ENCODE measurements at regions not wholly inside any gene's neighbourhood (a gene's known extent, or its start where the extent isn't known, plus 50 kb on each side); places are given as distances from the start of the nearest gene placed in this dataset.
A peak's percentile ranks its signal among the peaks of the same experiment; 100 is the strongest.

DNA sequence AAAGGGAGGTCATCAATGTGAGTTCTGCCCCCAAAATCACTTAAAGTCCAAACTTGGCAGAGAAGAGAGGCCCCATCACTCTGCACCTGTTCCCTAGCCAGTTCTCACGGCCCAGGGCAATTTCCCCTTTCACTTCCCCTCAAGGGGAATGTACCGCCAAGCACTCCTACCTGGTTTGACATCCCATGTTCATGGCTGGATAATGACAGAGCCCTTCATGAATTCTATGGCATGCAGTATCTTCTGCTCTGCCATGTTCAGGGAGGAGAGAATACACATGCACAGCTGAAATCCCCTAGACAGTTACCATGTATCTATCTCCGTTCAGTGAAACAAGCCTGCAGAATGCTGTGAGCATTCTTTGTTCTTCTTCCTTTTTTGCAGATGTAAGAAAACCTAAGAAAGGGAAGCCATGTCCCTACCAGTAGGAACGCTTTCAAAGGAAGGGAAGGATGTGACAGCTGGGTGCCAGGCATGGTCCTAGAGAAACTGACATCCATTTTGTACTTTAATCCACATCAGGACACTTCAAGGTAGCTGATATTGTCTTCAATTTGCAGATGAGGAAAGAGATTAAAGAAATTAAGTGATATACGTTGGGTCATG is 79.8 kb upstream of the ARID1B start:
- no peak overlapping the region for H3K4me3 ChIP-seq (ENCODE audit: low read depth in 1 of 3, low read length in 3 of 3)
- H3K27ac ChIP-seq (ENCODE audit: low read depth in 1 of 3, low read length in 2 of 3): no peak overlapping the region
- WGBS, 3 donors: 72 to 76% (median 72%) methylated on average over 5 of the region's 5 CpGs
- no peaks in the 10 kb centered on the region for H3K27me3 ChIP-seq (ENCODE audit: control insufficient read depth in 3 of 3, insufficient read depth in 3 of 3, low read length in 3 of 3)
- H3K4me1 ChIP-seq (ENCODE audit: control insufficient read depth in 3 of 3, insufficient read depth in 2 of 3, low read depth in 1 of 3, low read length in 2 of 3): no peaks in the 10 kb centered on the region
- FAIRE-seq (no peak), DNase-seq (no peak)
- H3K9me3 ChIP-seq (ENCODE audit: control insufficient read depth in 2 of 2, insufficient read depth in 1 of 2, low read depth in 1 of 2, low read length in 1 of 2): no peaks in the 10 kb centered on the region
- H3K36me3 ChIP-seq (ENCODE audit: control insufficient read depth in 3 of 3, insufficient read depth in 2 of 3, low read depth in 1 of 3, low read length in 3 of 3): no peaks in the 10 kb centered on the region

DNA sequence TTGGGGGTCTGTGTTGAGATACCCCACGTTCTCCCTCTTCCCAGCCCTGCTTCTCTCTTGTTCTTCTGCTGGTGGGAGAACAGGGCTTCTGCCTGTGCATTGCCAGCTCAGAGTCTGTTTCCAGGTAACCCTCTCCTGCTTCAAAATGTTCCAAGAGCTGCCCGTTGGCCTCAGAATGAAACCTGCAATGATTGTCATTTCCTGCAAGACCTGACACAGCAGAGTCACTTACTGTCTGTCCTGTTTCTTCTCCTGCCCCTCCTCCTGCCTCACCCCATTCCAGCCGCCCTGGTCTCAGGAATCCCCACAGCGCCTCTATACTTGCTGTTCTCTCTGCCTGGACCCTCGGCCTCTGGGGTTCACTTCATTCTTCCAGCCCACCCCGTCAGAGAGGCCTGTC is 81.4 kb upstream of the ARID1B start:
- H3K4me1 ChIP-seq (ENCODE audit: control insufficient read depth in 3 of 3, insufficient read depth in 2 of 3, low read depth in 1 of 3, low read length in 2 of 3): no peaks in the 10 kb centered on the region
- no peaks in the 10 kb centered on the region for H3K9me3 ChIP-seq (ENCODE audit: control insufficient read depth in 2 of 2, insufficient read depth in 1 of 2, low read depth in 1 of 2, low read length in 1 of 2)
- FAIRE-seq (no peak), DNase-seq (no peak)
- no peaks in the 10 kb centered on the region for H3K36me3 ChIP-seq (ENCODE audit: control insufficient read depth in 3 of 3, insufficient read depth in 2 of 3, low read depth in 1 of 3, low read length in 3 of 3)
- no peak overlapping the region for H3K4me3 ChIP-seq (ENCODE audit: low read depth in 1 of 3, low read length in 3 of 3)
- H3K27me3 ChIP-seq (ENCODE audit: control insufficient read depth in 3 of 3, insufficient read depth in 3 of 3, low read length in 3 of 3): no peaks in the 10 kb centered on the region
- WGBS, 3 donors: 78 to 86% (median 85%) methylated on average over 6 of the region's 6 CpGs
- H3K27ac ChIP-seq (ENCODE audit: low read depth in 1 of 3, low read length in 2 of 3): no peak overlapping the region

DNA sequence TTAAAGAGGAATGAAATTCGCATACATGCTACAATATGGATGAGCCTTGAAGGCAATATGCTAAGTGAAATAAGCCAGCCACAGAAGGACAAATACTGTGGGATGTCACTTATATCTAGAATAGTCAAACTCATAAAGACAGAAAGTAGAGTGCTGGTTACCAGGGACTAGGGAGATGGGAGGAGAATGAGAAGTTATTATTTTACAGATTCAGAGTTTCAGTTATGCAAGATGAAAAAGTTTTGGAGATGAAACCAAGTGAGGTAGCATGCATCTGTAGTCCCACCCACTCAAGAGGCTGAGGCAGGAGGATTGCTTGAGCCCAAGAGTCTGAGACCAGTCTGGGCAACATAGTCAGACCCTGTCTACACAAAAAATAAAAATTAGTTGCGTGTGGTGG is 82.5 kb upstream of the ARID1B start:
- DNase-seq (no peak), FAIRE-seq (no peak)
- no peaks in the 10 kb centered on the region for H3K4me1 ChIP-seq (ENCODE audit: control insufficient read depth in 3 of 3, insufficient read depth in 2 of 3, low read depth in 1 of 3, low read length in 2 of 3)
- no peaks in the 10 kb centered on the region for H3K36me3 ChIP-seq (ENCODE audit: control insufficient read depth in 3 of 3, insufficient read depth in 2 of 3, low read depth in 1 of 3, low read length in 3 of 3)
- H3K9me3 ChIP-seq (ENCODE audit: control insufficient read depth in 2 of 2, insufficient read depth in 1 of 2, low read depth in 1 of 2, low read length in 1 of 2): no peaks in the 10 kb centered on the region
- no peaks in the 10 kb centered on the region for H3K27me3 ChIP-seq (ENCODE audit: control insufficient read depth in 3 of 3, insufficient read depth in 3 of 3, low read length in 3 of 3)
- no peak overlapping the region for H3K4me3 ChIP-seq (ENCODE audit: low read depth in 1 of 3, low read length in 3 of 3)
- 91 to 100% (median 99%) methylated on average over 2 of the region's 2 CpGs for WGBS, 3 donors
- H3K27ac ChIP-seq (ENCODE audit: low read depth in 1 of 3, low read length in 2 of 3): no peak overlapping the region

DNA sequence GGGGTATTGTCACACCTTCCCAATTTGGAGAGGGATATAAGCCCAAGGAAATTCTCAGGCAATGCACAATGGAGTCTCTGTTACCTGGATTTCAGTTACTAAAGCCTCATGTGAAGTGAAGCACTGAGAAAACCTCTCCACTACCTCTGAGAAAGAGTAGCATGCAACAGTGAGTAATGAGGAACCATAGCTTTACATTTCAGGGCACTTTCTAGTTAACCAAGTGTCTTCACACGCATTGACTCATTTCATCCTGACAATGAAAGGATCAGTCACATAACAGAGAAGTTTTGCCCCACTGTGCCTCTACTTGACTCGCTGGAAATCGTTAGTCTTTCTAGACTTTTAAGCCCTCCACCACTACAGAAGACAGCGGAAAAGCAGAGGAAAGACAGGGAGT is 86.2 kb upstream of the ARID1B start:
- H3K36me3 ChIP-seq (ENCODE audit: control insufficient read depth in 3 of 3, insufficient read depth in 2 of 3, low read depth in 1 of 3, low read length in 3 of 3): no peaks in the 10 kb centered on the region
- H3K27ac ChIP-seq (ENCODE audit: low read depth in 1 of 3, low read length in 2 of 3): no peak overlapping the region
- no peak for DNase-seq
- WGBS, 3 donors: 90 to 91% (median 90%) methylated on average over 4 of the region's 4 CpGs
- H3K9me3 ChIP-seq (ENCODE audit: control insufficient read depth in 2 of 2, insufficient read depth in 1 of 2, low read depth in 1 of 2, low read length in 1 of 2): no peaks in the 10 kb centered on the region
- no peaks in the 10 kb centered on the region for H3K27me3 ChIP-seq (ENCODE audit: control insufficient read depth in 3 of 3, insufficient read depth in 3 of 3, low read length in 3 of 3)
- no peak overlapping the region for H3K4me3 ChIP-seq (ENCODE audit: low read depth in 1 of 3, low read length in 3 of 3)
- H3K4me1 ChIP-seq (ENCODE audit: control insufficient read depth in 3 of 3, insufficient read depth in 2 of 3, low read depth in 1 of 3, low read length in 2 of 3): peaks cover 0 to 5% (median 0%) of the 10 kb centered on the region in 3 donors
- no peak for FAIRE-seq

DNA sequence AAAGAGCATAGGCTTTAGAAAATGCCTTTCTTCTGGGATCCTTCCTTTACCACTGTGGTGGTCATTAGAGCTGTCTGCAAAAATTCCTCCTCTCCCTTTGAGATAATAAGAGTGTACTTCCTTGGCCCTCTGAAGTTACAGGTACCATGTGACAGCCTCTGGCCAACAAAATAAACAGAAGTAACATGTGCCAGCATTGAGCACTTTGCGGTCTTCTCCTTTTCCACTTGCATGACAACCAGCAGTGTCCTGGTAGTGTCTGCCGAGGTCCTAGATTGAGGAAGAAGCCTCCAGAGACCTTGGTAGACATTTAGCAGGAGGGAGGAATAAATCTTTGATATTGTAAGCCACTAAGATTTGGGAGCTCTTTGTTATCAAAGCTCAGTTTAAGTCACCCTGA is 87.5 kb upstream of the ARID1B start:
- Histone ChIP-seq H3K9me3 (ENCODE audit: control insufficient read depth in 2 of 2, insufficient read depth in 1 of 2, low read depth in 1 of 2, low read length in 1 of 2) (no peaks in the 10 kb centered on the region), H3K27ac (ENCODE audit: low read depth in 1 of 3, low read length in 2 of 3) (no peak overlapping the region), H3K4me1 (ENCODE audit: control insufficient read depth in 3 of 3, insufficient read depth in 2 of 3, low read depth in 1 of 3, low read length in 2 of 3) (peaks cover 0 to 5% (median 0%) of the 10 kb centered on the region in 3 donors), H3K4me3 (ENCODE audit: low read depth in 1 of 3, low read length in 3 of 3) (no peak overlapping the region), H3K36me3 (ENCODE audit: control insufficient read depth in 3 of 3, insufficient read depth in 2 of 3, low read depth in 1 of 3, low read length in 3 of 3) (no peaks in the 10 kb centered on the region), H3K27me3 (ENCODE audit: control insufficient read depth in 3 of 3, insufficient read depth in 3 of 3, low read length in 3 of 3) (no peaks in the 10 kb centered on the region)
- DNase-seq (no peak), FAIRE-seq (no peak)
- WGBS, 3 donors: 91 to 94% (median 92%) methylated on average over 2 of the region's 2 CpGs

DNA sequence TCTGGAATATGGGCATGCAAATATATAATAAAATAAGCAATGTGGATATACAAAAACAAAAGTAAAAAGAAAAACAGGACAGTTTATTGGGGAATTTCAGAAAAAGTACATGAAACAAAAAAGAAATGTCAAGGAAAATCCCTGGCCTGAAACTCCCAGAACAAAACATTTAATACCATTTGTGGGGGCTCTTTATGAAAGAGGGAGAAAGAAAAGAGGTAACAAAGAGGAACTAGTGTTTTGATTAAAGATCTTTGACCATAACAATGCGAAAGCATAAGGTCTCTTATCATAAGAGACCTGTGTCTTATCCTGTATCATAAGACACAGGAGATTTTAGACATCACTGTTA is 88.6 kb upstream of the ARID1B start:
- DNase-seq: no peak
- H3K4me1 ChIP-seq (ENCODE audit: control insufficient read depth in 3 of 3, insufficient read depth in 2 of 3, low read depth in 1 of 3, low read length in 2 of 3): peaks cover 0 to 5% (median 0%) of the 10 kb centered on the region in 3 donors
- FAIRE-seq: no peak
- H3K27me3 ChIP-seq (ENCODE audit: control insufficient read depth in 3 of 3, insufficient read depth in 3 of 3, low read length in 3 of 3): no peaks in the 10 kb centered on the region
- H3K4me3 ChIP-seq (ENCODE audit: low read depth in 1 of 3, low read length in 3 of 3): no peak overlapping the region
- no peaks in the 10 kb centered on the region for H3K36me3 ChIP-seq (ENCODE audit: control insufficient read depth in 3 of 3, insufficient read depth in 2 of 3, low read depth in 1 of 3, low read length in 3 of 3)
- 61 to 84% (median 71%) methylated on average over 1 of the region's 1 CpG for WGBS, 3 donors
- no peaks in the 10 kb centered on the region for H3K9me3 ChIP-seq (ENCODE audit: control insufficient read depth in 2 of 2, insufficient read depth in 1 of 2, low read depth in 1 of 2, low read length in 1 of 2)
- peak overlapping the region in 2 of 3 donors; percentile 86 to 92 for H3K27ac ChIP-seq (ENCODE audit: low read depth in 1 of 3, low read length in 2 of 3)

DNA sequence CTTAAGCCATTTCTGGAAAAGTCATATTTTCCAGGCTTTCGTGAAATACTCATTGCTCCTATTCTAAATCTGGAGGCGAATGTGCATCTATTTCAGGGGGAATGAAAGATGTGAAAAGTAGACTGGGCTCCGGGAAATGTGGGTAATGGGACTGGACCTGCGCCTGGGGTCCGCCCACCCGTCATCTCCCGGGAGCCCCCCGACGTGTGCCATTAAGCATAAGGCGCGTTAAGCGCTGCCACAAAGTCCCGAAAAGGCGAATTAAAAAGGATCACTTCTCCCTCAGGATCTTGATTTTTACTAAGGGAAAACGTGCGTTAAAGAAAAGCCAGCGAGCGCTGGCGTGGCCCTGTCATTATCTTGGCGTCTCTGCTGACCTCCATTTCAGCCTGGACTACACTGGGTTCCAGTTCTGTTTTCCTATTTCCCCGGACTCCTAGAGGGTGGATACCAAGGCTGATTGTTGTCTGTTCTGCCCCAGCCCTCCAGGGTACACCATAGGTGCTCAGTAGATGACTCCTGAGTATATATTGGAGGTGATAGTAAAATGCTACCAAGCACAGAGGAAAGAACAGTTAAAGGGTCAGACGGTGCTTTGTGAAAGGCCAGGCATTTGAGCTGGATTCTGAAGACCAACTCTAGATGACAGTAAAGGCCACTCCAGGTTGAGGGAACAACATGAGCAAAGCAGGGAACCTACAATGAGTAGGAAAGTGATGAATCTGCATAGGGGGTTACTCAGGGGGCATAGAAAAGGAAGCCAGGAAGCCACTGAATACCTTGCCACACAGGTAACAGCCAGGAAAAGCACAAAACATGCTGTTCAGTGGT is 89.2 kb upstream of the ARID1B start:
- peak overlapping the region; percentile 86 to 92 (median 88) for H3K27ac ChIP-seq (ENCODE audit: low read depth in 1 of 3, low read length in 2 of 3)
- no peaks in the 10 kb centered on the region for H3K9me3 ChIP-seq (ENCODE audit: control insufficient read depth in 2 of 2, insufficient read depth in 1 of 2, low read depth in 1 of 2, low read length in 1 of 2)
- no peaks in the 10 kb centered on the region for H3K27me3 ChIP-seq (ENCODE audit: control insufficient read depth in 3 of 3, insufficient read depth in 3 of 3, low read length in 3 of 3)
- FAIRE-seq (no peak), DNase-seq (peak; percentile 63 to 66)
- H3K36me3 ChIP-seq (ENCODE audit: control insufficient read depth in 3 of 3, insufficient read depth in 2 of 3, low read depth in 1 of 3, low read length in 3 of 3): no peaks in the 10 kb centered on the region
- H3K4me3 ChIP-seq (ENCODE audit: low read depth in 1 of 3, low read length in 3 of 3): peak overlapping the region; percentile 62 to 80 (median 62)
- H3K4me1 ChIP-seq (ENCODE audit: control insufficient read depth in 3 of 3, insufficient read depth in 2 of 3, low read depth in 1 of 3, low read length in 2 of 3): peaks cover 0 to 5% (median 0%) of the 10 kb centered on the region in 3 donors
- 7 to 12% (median 8%) methylated on average over 22 of the region's 22 CpGs for WGBS, 3 donors

DNA sequence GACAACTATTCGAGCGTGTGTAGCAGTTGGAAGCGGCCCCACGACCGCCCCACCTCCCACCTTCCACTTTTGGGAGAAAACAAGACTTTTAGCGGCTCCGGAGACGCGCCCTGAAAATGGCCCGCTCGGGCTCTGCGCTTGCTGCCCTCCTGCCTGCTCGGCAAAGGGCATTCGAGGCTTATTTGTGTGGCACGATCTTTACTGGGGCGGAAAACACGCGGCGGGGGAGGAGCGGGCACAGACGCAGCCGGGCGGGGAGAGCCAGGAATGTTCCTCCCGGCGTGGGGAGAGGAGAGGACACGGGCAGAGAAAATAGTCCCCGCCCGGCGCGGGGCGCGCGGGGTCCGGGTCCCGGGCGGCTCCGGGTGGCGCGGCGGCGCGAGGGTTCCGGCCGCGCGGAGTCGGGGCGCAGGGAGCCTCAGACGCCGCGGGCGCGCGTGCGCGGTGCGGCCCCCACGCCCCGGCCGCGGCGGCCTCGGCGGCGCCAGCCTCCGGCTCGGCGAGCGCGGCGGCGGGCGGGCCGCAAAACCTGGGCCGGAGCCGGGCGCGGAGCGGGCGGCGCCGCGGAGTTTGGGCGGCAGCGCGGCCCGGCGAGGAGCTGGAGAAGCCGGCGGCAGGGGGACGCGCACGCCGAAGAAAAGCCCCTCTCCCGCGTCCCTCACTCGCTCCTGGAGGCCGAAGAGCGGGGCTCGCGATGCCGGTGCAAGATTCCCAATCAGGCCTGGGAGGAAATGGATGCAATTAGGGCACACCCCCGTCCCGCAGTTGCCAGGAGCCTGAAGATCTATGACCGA is 90.0 kb upstream of the ARID1B start:
- H3K4me1 ChIP-seq (ENCODE audit: control insufficient read depth in 3 of 3, insufficient read depth in 2 of 3, low read depth in 1 of 3, low read length in 2 of 3): peaks cover 0 to 5% (median 0%) of the 10 kb centered on the region in 3 donors
- peak; percentile 90 to 93 for DNase-seq
- WGBS, 3 donors: 0 to 1% (median 0%) methylated on average over 65 to 105 of the region's 105 CpGs
- no peaks in the 10 kb centered on the region for H3K36me3 ChIP-seq (ENCODE audit: control insufficient read depth in 3 of 3, insufficient read depth in 2 of 3, low read depth in 1 of 3, low read length in 3 of 3)
- FAIRE-seq: no peak
- peak overlapping the region; percentile 89 to 99 (median 96) for H3K27ac ChIP-seq (ENCODE audit: low read depth in 1 of 3, low read length in 2 of 3)
- peaks cover 0 to 2% (median 0%) of the 10 kb centered on the region in 3 donors for H3K27me3 ChIP-seq (ENCODE audit: control insufficient read depth in 3 of 3, insufficient read depth in 3 of 3, low read length in 3 of 3)
- no peaks in the 10 kb centered on the region for H3K9me3 ChIP-seq (ENCODE audit: control insufficient read depth in 2 of 2, insufficient read depth in 1 of 2, low read depth in 1 of 2, low read length in 1 of 2)
- peak overlapping the region; percentile 69 to 80 (median 70) for H3K4me3 ChIP-seq (ENCODE audit: low read depth in 1 of 3, low read length in 3 of 3)
